Motor neuron (in vitro differentiated cells): ENCODE measurements at regions not wholly inside any gene's neighbourhood (a gene's known extent, or its start where the extent isn't known, plus 50 kb on each side); places are given as distances from the start of the nearest gene placed in this dataset.
"Not testable (repeated sequence)": the region's sequence is repeated elsewhere in the genome, so short reads cannot be mapped to it uniquely, and the experiment has no call there.

Source experiments
- ATAC-seq, 8 experiments: fragments of 200-7000 bp; cut with Tn5 transposase; replicated peaks in 6 of 8; 2 replicates each; pipeline ENCODE4 v1.8.0; 2021; ENCODE audit warnings: mild to moderate bottlenecking in 8 of 8, moderate library complexity in 8 of 8
- H3K27ac ChIP-seq, 2 donors: fragments of 250-450 bp; sonication (Bioruptor Pico); 2 replicates each; pipeline ENCODE4 v1.9.0; 2021; ENCODE audit warnings: antibody characterized with exemption in 2 of 2, mild to moderate bottlenecking in 2 of 2, moderate library complexity in 1 of 2
- H3K4me1 ChIP-seq, 2 donors: fragments of 250-450 bp; sonication (Bioruptor Pico); replicated peaks in 1 of 2; 2 replicates each; pipeline ENCODE4 v1.6.1; 2021; ENCODE audit warnings: antibody characterized with exemption in 2 of 2, mild to moderate bottlenecking in 2 of 2, moderate library complexity in 1 of 2
- H3K4me3 ChIP-seq, 5 donors: fragments of 250-450 bp; sonication (Bioruptor Pico); 2 replicates each; pipeline ENCODE4 v1.9.0; 2021; ENCODE audit warnings: antibody characterized with exemption in 5 of 5, mild to moderate bottlenecking in 5 of 5, moderate library complexity in 4 of 5
- WGBS, 10 experiments: fragments of 450-650 bp; shearing (Covaris generic); methylation state at CpG; one replicate each; pipeline ENCODE4 v1.0.0; 2022; 5-methylcytosine and 5-hydroxymethylcytosine counted together
- in situ Hi-C, 9 experiments: fragments of 400-800 bp; cut with MboI; loops; one replicate each; pipeline ENCODE4 v1.15.0; 2021; ENCODE audit warnings: low sequenced_read_pairs in 9 of 9, low pct_unique_long_range_greater_than_20kb in 2 of 9; ENCODE audit not compliant: unreplicated experiment in 9 of 9

DNA sequence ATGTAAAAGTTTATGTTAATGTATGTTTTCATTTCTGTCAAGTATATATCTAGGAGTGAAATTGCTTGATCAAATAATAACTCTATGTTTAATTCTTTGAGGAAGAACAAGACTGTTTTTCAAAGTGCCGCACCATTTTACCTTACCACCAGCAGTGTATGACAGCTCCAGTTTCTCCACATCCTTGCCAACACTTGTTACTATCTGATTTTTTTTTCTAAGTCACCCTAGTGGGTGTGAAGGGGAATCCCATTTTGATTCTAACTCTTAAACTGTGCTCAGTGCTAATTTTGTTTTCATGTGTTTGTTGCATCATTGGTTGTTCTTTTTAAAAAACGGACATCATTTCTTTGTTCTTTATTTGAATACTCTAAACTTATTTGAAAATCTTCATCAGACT lies 120.2 kb upstream of the CDK6 start:
- in situ Hi-C loops = no loop called here

DNA sequence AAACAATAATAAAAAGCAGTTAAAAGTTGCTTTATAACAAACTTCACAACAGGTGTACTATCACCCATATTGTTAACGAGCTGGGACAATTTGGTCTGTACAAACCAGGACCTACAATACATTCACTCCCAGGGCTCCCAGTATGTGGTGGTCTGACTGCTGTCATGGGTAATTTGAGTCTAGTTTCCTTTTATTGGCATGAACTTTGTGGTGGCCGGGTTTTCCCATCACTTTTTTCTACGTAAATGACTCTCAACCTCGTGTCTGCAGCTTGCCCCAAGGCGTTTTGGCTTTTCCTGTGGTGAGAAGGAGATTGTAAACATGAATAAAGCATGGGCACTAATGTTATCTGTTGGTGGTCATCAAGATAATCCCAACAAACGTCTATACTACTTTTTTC lies 118.7 kb upstream of the CDK6 start:
- in situ Hi-C loops = no loop called here
- Histone ChIP-seq H3K4me3 (no peak overlapping the region), H3K27ac (no peak overlapping the region), H3K4me1 (no peaks in the 10 kb centered on the region)
- ATAC-seq = no peak
- WGBS, 10 experiments = 7 to 82% (median 61%) methylated on average over 1 to 6 of the region's 6 CpGs; no CpG with 5 or more reads in 2 of the 10 experiments

More for the DNA sequence above, 120.2 kb upstream of the CDK6 start:
- no peaks in the 10 kb centered on the region for H3K4me1 ChIP-seq
- 28 to 100% (median 88%) methylated on average over 2 of the region's 2 CpGs; no CpG with 5 or more reads in 1 of the 10 experiments for WGBS, 10 experiments
- no peak overlapping the region for H3K4me3 ChIP-seq
- H3K27ac ChIP-seq = no peak overlapping the region
- no peak for ATAC-seq

DNA sequence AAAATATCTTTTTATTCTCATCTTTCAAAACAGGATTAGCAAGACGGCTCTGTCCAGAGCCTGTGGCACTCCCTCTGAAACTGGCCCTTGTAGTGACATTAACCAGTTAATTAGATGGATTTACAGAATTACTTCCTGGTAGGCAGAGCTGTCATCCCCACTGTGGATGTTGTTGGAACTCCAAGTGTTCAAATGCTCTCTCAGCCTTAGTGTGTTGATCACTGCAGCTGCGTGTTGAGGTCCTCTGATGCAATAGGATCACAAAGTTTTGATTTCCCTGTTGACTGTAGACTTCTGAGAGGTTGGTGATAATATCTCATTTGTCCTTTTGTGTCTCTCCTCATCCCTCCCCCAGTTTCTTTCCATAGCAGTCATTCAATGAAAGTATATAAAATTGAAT lies 117.3 kb upstream of the CDK6 start:
- Histone ChIP-seq H3K4me3 (no peak overlapping the region), H3K27ac (no peak overlapping the region), H3K4me1 (no peaks in the 10 kb centered on the region)
- peak in 3 of 8 experiments; percentile 37 to 74 (median 72) for ATAC-seq
- WGBS, 10 experiments = 9 to 100% (median 73%) methylated on average over 1 to 2 of the region's 2 CpGs; no CpG with 5 or more reads in 5 of the 10 experiments
- in situ Hi-C loops = no loop called here

DNA sequence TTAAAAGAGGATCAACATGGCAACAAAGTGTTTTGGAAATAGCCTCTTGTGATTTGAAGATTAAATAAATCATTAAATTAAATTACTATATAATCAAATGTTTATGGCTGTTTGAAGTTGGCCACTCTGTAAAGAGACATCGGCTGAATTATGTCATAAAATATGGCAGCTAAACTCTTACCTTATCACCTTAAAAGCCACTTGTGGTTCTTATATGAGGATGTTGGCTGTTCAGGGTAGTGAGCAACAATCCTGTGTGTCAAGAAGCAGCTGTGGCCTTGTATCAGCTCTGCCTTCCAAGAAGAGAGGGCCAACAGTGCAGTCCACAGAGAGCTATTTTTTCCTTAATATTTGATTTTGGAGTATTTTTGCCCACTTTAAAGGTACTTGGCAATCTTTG lies 113.4 kb upstream of the CDK6 start:
- H3K4me3 ChIP-seq = no peak overlapping the region
- 0 to 100% (median 88%) methylated on average over 1 of the region's 1 CpG; no CpG with 5 or more reads in 3 of the 10 experiments for WGBS, 10 experiments
- no peak for ATAC-seq
- no peaks in the 10 kb centered on the region for H3K4me1 ChIP-seq
- H3K27ac ChIP-seq = no peak overlapping the region
- in situ Hi-C loops = no loop called here

DNA sequence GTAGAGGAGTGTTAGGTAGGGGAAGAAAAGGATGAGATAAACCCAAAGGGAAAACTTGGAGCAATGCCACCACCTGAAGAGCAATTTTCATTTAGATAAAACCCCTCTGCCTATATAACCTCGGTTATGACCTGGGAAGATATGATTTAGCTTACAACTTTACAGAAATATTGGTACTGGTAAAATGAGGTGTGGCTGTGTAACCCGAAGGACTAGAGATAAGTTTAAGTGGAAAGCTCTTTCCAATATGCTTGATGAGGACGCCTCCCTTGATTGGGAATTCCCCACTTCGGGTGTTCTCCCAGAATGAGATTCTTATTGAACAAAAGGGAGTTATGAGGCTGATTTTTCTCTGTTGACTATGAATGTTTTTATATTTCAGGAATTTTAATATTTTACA lies 109.5 kb upstream of the CDK6 start:
- 60 to 93% (median 85%) methylated on average over 3 to 4 of the region's 4 CpGs; no CpG with 5 or more reads in 3 of the 10 experiments for WGBS, 10 experiments
- ATAC-seq = peak in 1 of 8 experiments; percentile 47
- in situ Hi-C loops = no loop called here

DNA sequence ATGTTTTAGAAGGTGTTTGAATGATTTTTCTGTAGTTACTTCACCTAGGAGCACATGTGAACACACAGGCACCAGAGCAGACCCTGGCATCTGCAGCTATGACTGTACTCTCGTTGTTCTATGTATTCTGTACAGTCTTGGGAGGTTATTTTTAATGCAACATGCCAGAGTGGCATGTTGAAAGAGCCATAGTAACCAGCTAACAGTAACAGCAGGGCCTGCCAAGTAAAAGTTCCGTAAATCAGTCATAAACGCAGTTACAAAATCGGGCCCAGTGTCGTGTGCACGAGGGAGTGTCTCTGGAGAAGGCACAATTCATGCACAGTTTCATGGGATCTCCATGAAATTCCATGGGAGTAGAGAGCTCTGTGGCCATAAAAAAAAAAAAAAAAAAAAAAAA lies 108.3 kb upstream of the CDK6 start:
- in situ Hi-C loops = no loop called here
- Histone ChIP-seq H3K27ac (no peak overlapping the region), H3K4me1 (no peaks in the 10 kb centered on the region), H3K4me3 (no peak overlapping the region)
- WGBS, 10 experiments = 0 to 95% (median 49%) methylated on average over 1 to 6 of the region's 6 CpGs; no CpG with 5 or more reads in 2 of the 10 experiments
- peak in 2 of 8 experiments; percentile 49 to 69 for ATAC-seq

More for the DNA sequence above, 109.5 kb upstream of the CDK6 start:
- H3K27ac ChIP-seq = no peak overlapping the region
- no peaks in the 10 kb centered on the region for H3K4me1 ChIP-seq
- no peak overlapping the region for H3K4me3 ChIP-seq

DNA sequence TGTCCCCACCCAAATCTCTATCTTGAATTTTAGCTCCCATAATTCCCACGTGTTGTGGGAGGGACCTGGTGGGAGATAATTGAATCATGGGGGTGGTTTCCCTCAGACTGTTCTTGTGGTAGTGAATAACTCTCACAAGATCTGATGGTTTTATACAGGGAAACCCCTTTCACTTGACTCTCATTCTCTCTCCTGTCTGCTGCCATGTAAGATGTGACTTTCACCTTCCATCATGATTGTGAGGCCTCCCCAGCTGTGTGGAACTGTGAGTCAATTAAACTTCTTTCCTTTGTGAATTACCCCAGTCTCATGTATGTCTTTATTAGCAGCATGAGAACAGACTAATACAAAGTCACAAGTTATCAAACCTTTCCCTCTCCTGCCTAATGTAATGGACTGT lies 106.3 kb upstream of the CDK6 start:
- ATAC-seq, in situ Hi-C loops, H3K4me1 ChIP-seq, H3K4me3 ChIP-seq, H3K27ac ChIP-seq: not testable (repeated sequence)
- 0 to 50% (median 27%) methylated on average over 1 of the region's 1 CpG; no CpG with 5 or more reads in 4 of the 10 experiments for WGBS, 10 experiments

DNA sequence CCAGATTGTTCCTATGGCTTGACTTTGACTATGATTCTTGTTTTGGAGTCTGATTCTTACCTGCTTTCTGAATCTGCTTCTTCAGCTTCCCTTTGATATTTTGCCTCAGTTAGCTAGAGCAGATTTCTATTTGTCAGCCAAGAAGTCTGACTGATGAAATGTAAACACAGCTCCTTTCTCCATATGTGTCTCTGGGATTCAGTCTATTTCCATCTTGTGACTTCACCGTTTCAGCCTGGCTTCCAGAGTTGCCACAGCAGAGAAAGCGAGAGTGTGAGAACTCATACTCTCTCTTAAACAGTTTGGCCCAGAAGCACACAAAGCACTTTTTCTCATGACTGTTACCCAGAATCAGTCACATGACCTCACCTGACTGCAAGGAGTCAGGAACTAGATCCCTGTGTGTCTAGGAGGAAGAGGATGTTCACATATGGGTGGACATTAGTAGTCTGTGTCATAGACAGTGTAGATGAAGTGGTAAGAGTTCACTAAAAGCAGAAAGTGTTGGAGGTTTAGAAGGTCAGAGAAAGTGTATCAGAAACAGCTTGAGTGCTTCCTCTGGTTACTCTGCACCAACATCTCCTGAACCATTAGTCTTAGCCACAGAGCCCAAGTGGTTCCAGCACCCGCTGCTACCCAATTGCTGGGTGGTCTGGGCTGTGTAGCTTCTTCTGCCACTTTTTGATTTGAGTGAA lies 103.4 kb upstream of the CDK6 start:
- no peak for ATAC-seq
- Histone ChIP-seq H3K27ac (no peak overlapping the region), H3K4me1 (no peaks in the 10 kb centered on the region), H3K4me3 (no peak overlapping the region)
- 0 to 100% (median 89%) methylated on average over 1 to 3 of the region's 3 CpGs; no CpG with 5 or more reads in 3 of the 10 experiments for WGBS, 10 experiments
- in situ Hi-C loops = no loop called here

DNA sequence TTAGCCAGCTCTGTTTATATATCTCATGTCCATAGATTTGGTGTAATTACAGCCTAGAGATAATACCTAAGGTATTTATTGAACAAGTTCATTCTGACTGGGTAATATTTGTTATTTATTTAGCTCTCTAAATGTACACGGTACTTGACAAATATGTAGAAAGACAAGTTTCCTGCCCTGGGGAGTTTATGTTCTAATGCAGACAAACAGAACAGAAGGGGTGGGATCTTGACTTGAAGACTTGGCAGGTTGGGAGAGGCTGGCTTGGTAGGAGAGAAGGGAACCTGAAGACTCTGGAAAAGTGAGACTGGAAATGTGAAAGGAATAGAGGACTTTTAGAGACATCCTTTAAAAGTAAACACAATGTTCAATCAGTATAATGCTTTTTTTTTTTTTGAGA lies 97.7 kb upstream of the CDK6 start:
- no peak for ATAC-seq
- Histone ChIP-seq H3K4me3 (no peak overlapping the region), H3K27ac (no peak overlapping the region), H3K4me1 (no peaks in the 10 kb centered on the region)
- 0 to 100% (median 63%) methylated on average over 1 of the region's 1 CpG; no CpG with 5 or more reads in 4 of the 10 experiments for WGBS, 10 experiments
- in situ Hi-C loops = no loop called here

DNA sequence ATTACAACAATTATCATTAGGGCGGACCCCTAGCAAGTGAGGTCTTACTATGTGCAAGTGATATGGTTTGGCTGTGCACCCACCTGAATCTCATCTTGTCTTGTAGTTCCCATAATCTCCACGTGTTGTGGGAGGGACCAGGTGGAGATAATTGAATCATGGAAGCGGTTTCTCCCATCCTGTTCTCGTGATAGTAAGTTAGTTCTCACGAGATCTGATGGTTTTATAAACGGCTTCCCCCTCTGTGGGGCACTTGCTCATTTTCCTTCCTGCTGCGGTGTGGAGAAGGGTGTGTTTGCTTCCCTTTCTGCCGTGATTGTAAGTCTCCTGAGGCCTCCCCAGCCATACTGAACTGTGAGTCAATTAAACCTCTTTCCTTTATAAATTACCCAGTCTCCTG lies 96.1 kb upstream of the CDK6 start:
- 48 to 89% (median 67%) methylated on average over 1 to 6 of the region's 8 CpGs; no CpG with 5 or more reads in 1 of the 10 experiments for WGBS, 10 experiments
- ATAC-seq = no peak

DNA sequence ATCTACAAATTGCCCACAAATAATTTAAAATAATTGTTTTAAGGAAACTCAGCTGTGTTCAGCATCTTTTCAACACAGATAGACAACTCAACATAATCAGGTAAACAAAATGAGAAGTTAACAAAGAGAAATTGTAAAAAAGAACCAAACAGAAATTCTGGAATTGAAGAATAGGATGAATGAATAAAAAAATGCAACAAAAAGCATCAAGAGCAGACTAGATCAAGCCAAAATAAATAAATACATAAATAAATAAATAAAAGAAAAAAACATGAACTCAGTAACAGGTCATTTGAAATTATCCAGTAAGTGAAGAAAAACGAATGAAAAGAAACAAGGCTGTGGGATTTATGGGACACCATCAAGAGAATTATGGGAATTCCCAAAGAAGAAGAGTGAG lies 94.0 kb upstream of the CDK6 start:
- Histone ChIP-seq H3K4me3 (no peak overlapping the region), H3K27ac (no peak overlapping the region), H3K4me1 (peaks cover 7 to 9% of the 10 kb centered on the region in 2 donors)
- in situ Hi-C loops = no loop called here
- no peak for ATAC-seq
- 0 to 88% (median 61%) methylated on average over 1 of the region's 1 CpG for WGBS, 10 experiments

More for the DNA sequence above, 96.1 kb upstream of the CDK6 start:
- in situ Hi-C loops = no loop called here
- Histone ChIP-seq H3K4me1 (no peaks in the 10 kb centered on the region), H3K27ac (no peak overlapping the region), H3K4me3 (no peak overlapping the region)

DNA sequence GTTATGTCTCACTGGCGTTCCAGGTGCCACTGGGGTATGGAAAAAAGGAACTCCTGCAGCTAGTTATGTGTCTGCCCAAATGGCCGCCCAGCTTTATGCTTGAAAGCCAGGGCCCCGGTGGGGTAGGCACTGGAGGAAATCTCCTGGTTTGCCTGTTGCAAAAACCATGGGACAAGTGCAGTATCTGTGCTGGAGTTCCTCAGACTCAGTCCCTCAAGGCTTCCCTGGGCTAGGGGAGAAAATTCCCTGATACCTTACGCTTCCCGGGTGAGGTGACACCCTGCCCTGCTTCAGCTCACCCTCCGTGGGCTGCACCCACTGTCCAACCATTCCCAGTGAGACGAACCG lies 90.3 kb upstream of the CDK6 start:
- WGBS, 10 experiments = 20 to 100% (median 70%) methylated on average over 1 to 3 of the region's 8 CpGs; no CpG with 5 or more reads in 4 of the 10 experiments
- Histone ChIP-seq H3K27ac (no peak overlapping the region), H3K4me1 (peaks cover 7 to 9% of the 10 kb centered on the region in 2 donors), H3K4me3 (no peak overlapping the region)
- peak in 2 of 8 experiments; percentile 24 to 35 for ATAC-seq
- in situ Hi-C loops = no loop called here

DNA sequence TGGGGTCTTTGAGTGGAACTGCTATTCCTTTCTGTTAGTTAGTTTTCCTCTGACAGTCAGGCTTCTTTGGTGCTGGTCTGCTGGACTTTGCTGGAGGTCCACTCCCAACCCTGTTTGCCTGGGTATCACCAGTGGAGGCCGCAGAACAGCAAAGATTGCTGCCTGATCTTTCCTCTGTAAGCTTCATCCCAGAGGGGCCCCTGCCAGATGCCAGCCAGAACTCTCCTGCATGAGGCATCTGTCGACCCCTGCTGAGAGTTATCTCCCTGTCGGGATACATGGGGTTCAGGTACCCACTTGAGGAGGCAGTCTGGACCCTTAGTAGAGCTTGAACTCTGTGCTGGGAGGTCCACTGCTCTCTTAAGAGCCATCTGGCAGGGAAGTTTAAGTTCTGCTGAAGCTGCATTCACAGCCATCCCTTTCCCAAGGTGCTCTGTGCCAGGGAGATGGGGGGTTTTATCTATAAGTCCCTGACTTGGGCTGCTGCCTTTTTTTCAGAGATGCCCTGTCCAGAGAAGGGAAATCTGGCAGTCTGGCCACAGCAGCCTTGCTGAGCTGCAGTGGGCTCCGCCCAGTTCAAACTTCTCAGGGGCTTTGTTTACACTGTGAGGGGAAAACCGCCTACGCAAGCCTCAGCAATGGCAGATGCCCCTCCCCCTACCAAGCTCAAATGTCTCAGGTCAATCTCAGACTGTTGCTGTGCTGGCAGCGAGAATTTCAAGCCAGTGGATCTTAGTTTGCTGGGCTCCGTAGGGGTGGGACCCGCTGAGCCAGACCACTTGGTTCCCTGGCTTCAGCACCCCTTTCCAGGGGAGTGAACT lies 89.7 kb upstream of the CDK6 start:
- in situ Hi-C loops = no loop called here
- Histone ChIP-seq H3K4me1 (peaks cover 7 to 9% of the 10 kb centered on the region in 2 donors), H3K4me3 (no peak overlapping the region), H3K27ac (no peak overlapping the region)
- WGBS, 10 experiments = 25 to 93% (median 43%) methylated on average over 1 to 7 of the region's 9 CpGs; no CpG with 5 or more reads in 2 of the 10 experiments
- ATAC-seq = peak in 5 of 8 experiments; percentile 60 to 81 (median 67)
